ENCODE measurements at regions not wholly inside any gene's neighbourhood (a gene's known extent, or its start where the extent isn't known, plus 50 kb on each side); places are given as distances from the start of the nearest gene placed in this dataset.

- TF ChIP-seq, protein P1, sequence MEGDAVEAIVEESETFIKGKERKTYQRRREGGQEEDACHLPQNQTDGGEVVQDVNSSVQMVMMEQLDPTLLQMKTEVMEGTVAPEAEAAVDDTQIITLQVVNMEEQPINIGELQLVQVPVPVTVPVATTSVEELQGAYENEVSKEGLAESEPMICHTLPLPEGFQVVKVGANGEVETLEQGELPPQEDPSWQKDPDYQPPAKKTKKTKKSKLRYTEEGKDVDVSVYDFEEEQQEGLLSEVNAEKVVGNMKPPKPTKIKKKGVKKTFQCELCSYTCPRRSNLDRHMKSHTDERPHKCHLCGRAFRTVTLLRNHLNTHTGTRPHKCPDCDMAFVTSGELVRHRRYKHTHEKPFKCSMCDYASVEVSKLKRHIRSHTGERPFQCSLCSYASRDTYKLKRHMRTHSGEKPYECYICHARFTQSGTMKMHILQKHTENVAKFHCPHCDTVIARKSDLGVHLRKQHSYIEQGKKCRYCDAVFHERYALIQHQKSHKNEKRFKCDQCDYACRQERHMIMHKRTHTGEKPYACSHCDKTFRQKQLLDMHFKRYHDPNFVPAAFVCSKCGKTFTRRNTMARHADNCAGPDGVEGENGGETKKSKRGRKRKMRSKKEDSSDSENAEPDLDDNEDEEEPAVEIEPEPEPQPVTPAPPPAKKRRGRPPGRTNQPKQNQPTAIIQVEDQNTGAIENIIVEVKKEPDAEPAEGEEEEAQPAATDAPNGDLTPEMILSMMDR (optimal IDR thresholded peaks at IDR 0.05 in 1 of 3, IDR thresholded peaks at IDR 0.05 in 1 of 3, conservative IDR thresholded peaks at IDR 0.05 in 1 of 3; ENCODE audit: extremely low read depth in 1 of 3, insufficient read depth in 2 of 3, low read length in 3 of 3) = no peak
- TF ChIP-seq EZH2 (IDR thresholded peaks at IDR 0.05; ENCODE audit: low read length) = no peak
Observed at GRCh38 chr16:80887062-80887461, 82.7 kb upstream of the CDYL2 start.
